SK-N-SH (cell line): ENCODE measurements at regions not wholly inside any gene's neighbourhood (a gene's known extent, or its start where the extent isn't known, plus 50 kb on each side); places are given as distances from the start of the nearest gene placed in this dataset.

Experiments used
- CTCF ChIA-PET: fragments of 300-600, 350-600 bp; formaldehyde crosslinking; extraction: SDS; loops from one replicate; lab custom pipeline; 2021; lab: Yijun Ruan, JAX
- POLR2A ChIA-PET: fragments of 350-600 bp; sonication (Branson Sonifier 250); formaldehyde crosslinking; extraction: SDS; loops from one replicate; lab custom pipeline; 2020; ENCODE audit warnings: antibody characterized with exemption, inconsistent platforms; lab: Yijun Ruan, JAX
- DNase-seq: peaks from one replicate; pipeline ENCODE4 v3.0.0; 2012
- H2AFZ ChIP-seq: fragments of 200-600 bp; sonication (generic); 2 replicates; pipeline ENCODE4 v1.8.1; 2016; ENCODE audit warnings: antibody characterized with exemption, mild to moderate bottlenecking, low read depth
- H3F3A ChIP-seq: fragments of 200-600 bp; sonication (generic); replicated peaks from 2 replicates; pipeline ENCODE3; 2016; ENCODE audit warnings: antibody characterized with exemption, mild to moderate bottlenecking; ENCODE audit not compliant: insufficient read depth
- H3K27ac ChIP-seq, 2 experiments: fragments of 200-500 bp in 1 of 2; fragments of 200-600 bp in 1 of 2; sonication (Bioruptor generic) in 1 of 2; sonication (generic), shearing (Covaris generic) in 1 of 2; 2 replicates each; pipeline versions ENCODE4 v1.5.1 to v1.6.1; 2014 to 2016; ENCODE audit warnings: low read depth in 2 of 2, inconsistent platforms in 1 of 2, low read length in 1 of 2, mild to moderate bottlenecking in 1 of 2, mixed read lengths in 1 of 2
- H3K27me3 ChIP-seq: fragments of 200-600 bp; sonication (generic), shearing (Covaris generic); 2 replicates; pipeline ENCODE4 v1.6.1; 2016; ENCODE audit warnings: mixed run types; ENCODE audit not compliant: insufficient read depth
- H3K36me3 ChIP-seq, 2 experiments: fragments of 200-500 bp in 1 of 2; fragments of 200-600 bp in 1 of 2; sonication (Bioruptor generic) in 1 of 2; sonication (generic) in 1 of 2; replicated peaks in 1 of 2; 2 replicates each; pipeline versions ENCODE3 to v1.5.1; 2014 to 2016; ENCODE audit warnings: low read length in 1 of 2, mild to moderate bottlenecking in 1 of 2; ENCODE audit not compliant: insufficient read depth in 2 of 2, control insufficient read depth in 1 of 2
- H3K4me1 ChIP-seq, 2 experiments: fragments of 200-500 bp in 1 of 2; fragments of 200-600 bp in 1 of 2; sonication (Bioruptor generic) in 1 of 2; sonication (generic), shearing (Covaris generic) in 1 of 2; 2 replicates each; pipeline versions ENCODE4 v1.5.1 to v1.6.1; 2014 to 2016; ENCODE audit warnings: low read depth in 1 of 2, low read length in 1 of 2, mixed run types in 1 of 2; ENCODE audit not compliant: insufficient read depth in 2 of 2, control insufficient read depth in 1 of 2
- H3K4me2 ChIP-seq: fragments of 200-600 bp; sonication (generic), shearing (Covaris generic); 2 replicates; pipeline ENCODE4 v1.6.1; 2017; ENCODE audit warnings: mixed run types
- H3K4me3 ChIP-seq, 2 experiments: fragments of 200-500 bp in 1 of 2; fragments of 200-600 bp in 1 of 2; sonication (Bioruptor generic) in 1 of 2; sonication (generic), shearing (Covaris generic) in 1 of 2; 2 replicates each; pipeline versions ENCODE4 v1.5.1 to v1.8.1; 2014 to 2016; ENCODE audit warnings: low read depth in 2 of 2, inconsistent platforms in 1 of 2, low read length in 1 of 2, mild to moderate bottlenecking in 1 of 2, mixed read lengths in 1 of 2, moderate library complexity in 1 of 2
- H3K79me2 ChIP-seq: fragments of 200-600 bp; sonication (generic); 2 replicates; pipeline ENCODE4 v1.8.1; 2017; ENCODE audit warnings: mild to moderate bottlenecking; ENCODE audit not compliant: insufficient read depth
- H3K9ac ChIP-seq: fragments of 200-600 bp; sonication (generic); 2 replicates; pipeline ENCODE4 v1.6.1; 2017; ENCODE audit warnings: mixed run types
- H3K9me2 ChIP-seq: fragments of 200-600 bp; sonication (generic); 2 replicates; pipeline ENCODE4 v1.6.1; 2017; ENCODE audit warnings: mixed run types
- H3K9me3 ChIP-seq: fragments of 200-600 bp; sonication (generic); 2 replicates; pipeline ENCODE4 v1.6.1; 2017; ENCODE audit warnings: mixed run types, mild to moderate bottlenecking, moderate library complexity
- H4K20me1 ChIP-seq: fragments of 200-600 bp; sonication (generic); 2 replicates; pipeline ENCODE4 v1.6.1; 2017; ENCODE audit warnings: mild to moderate bottlenecking, mixed run types; ENCODE audit not compliant: insufficient read depth
- CHD2 ChIP-seq: fragments of 150-350 bp; IDR thresholded peaks from 2 replicates; pipeline ENCODE4 v1.6.1; 2018; ENCODE audit warnings: low read length; ENCODE audit not compliant: partially characterized antibody
- ELF1 ChIP-seq: IDR thresholded peaks from 2 replicates; pipeline ENCODE4 v1.4.0; 2012
- EP300 ChIP-seq, 2 experiments: IDR thresholded peaks; 2 replicates each; pipeline versions ENCODE4 v1.4.0 to v1.6.1; 2012; ENCODE audit warnings: borderline replicate concordance in 1 of 2, low read depth in 1 of 2, low read length in 1 of 2
- EZH2phosphoT487 ChIP-seq: fragments of 200-600 bp; sonication (generic); IDR thresholded peaks from 2 replicates; pipeline ENCODE4 v1.6.1; 2017; ENCODE audit warnings: low read depth, mixed run types, mild to moderate bottlenecking, antibody characterized with exemption, moderate library complexity, borderline replicate concordance
- FOSL2 ChIP-seq: IDR thresholded peaks from 2 replicates; pipeline ENCODE4 v1.4.0; 2012; ENCODE audit warnings: low read depth, mild to moderate bottlenecking, moderate library complexity, borderline replicate concordance
- FOXJ3 ChIP-seq: sonication (generic); formaldehyde crosslinking; IDR thresholded peaks from 2 replicates; pipeline ENCODE4 v1.5.1; 2020; ENCODE audit warnings: mild to moderate bottlenecking, missing genetic modification reagents
- GATA2 ChIP-seq: sonication (generic); formaldehyde crosslinking; IDR thresholded peaks from 2 replicates; pipeline ENCODE4 v1.5.0; 2020; ENCODE audit warnings: mild to moderate bottlenecking, missing genetic modification reagents
- JUND ChIP-seq: IDR thresholded peaks from 2 replicates; pipeline ENCODE4 v1.4.0; 2012
- MAX ChIP-seq: IDR thresholded peaks from 2 replicates; pipeline ENCODE4 v1.4.0; 2012; ENCODE audit warnings: low read depth
- NFIC ChIP-seq: IDR thresholded peaks from 2 replicates; pipeline ENCODE4 v1.4.0; 2012; ENCODE audit warnings: borderline replicate concordance
- POLR2AphosphoS5 ChIP-seq: IDR thresholded peaks from 2 replicates; pipeline ENCODE4 v1.6.1; 2012; ENCODE audit warnings: low read depth, low read length
- RAD21 ChIP-seq: IDR thresholded peaks from 2 replicates; pipeline ENCODE4 v1.6.1; 2012; ENCODE audit warnings: mild to moderate bottlenecking, low read length
- RXRA ChIP-seq: IDR thresholded peaks from 2 replicates; pipeline ENCODE4 v1.4.0; 2012; ENCODE audit warnings: low read depth, mild to moderate bottlenecking, borderline replicate concordance
- SMC3 ChIP-seq: IDR thresholded peaks from 2 replicates; pipeline ENCODE4 v1.6.1; 2012; ENCODE audit warnings: low read depth, low read length, improper control_type of control experiment
- TAF1 ChIP-seq: IDR thresholded peaks from 2 replicates; pipeline ENCODE4 v1.6.1; 2012; ENCODE audit warnings: low read depth, mild to moderate bottlenecking, low read length, moderate library complexity, borderline replicate concordance
- TCF12 ChIP-seq: IDR thresholded peaks from 2 replicates; pipeline ENCODE4 v1.4.0; 2012
- TEAD4 ChIP-seq: IDR thresholded peaks from 2 replicates; pipeline ENCODE4 v1.4.0; 2012; ENCODE audit warnings: mild to moderate bottlenecking, borderline replicate concordance; ENCODE audit not compliant: insufficient read depth
- YY1 ChIP-seq: IDR thresholded peaks from 2 replicates; pipeline ENCODE4 v1.4.0; 2012; ENCODE audit warnings: low read depth, mild to moderate bottlenecking
- ZBTB33 ChIP-seq: IDR thresholded peaks from 2 replicates; pipeline ENCODE4 v1.4.0; 2012; ENCODE audit warnings: low read depth, borderline replicate concordance
- WGBS: methylation state at CpG from one replicate; pipeline ENCODE4 v1.1.6; 2017; ENCODE audit warnings: low lambda C conversion rate; 5-methylcytosine and 5-hydroxymethylcytosine counted together
- TF ChIP-seq, protein P1 (sequence below): fragments of 200-600 bp; sonication (generic); IDR thresholded peaks from 2 replicates; pipeline ENCODE4 v1.6.1; 2017; ENCODE audit warnings: antibody characterized with exemption, mild to moderate bottlenecking, moderate library complexity

GRCh38 chr1:173405281-173405680 is 71.9 kb upstream of the PRDX6 start (continued):
- no peak for TF ChIP-seq YY1
- no peak for TF ChIP-seq EZH2phosphoT487
- no peak for TF ChIP-seq MAX
- no peak for TF ChIP-seq SMC3
- TF ChIP-seq, protein P1, sequence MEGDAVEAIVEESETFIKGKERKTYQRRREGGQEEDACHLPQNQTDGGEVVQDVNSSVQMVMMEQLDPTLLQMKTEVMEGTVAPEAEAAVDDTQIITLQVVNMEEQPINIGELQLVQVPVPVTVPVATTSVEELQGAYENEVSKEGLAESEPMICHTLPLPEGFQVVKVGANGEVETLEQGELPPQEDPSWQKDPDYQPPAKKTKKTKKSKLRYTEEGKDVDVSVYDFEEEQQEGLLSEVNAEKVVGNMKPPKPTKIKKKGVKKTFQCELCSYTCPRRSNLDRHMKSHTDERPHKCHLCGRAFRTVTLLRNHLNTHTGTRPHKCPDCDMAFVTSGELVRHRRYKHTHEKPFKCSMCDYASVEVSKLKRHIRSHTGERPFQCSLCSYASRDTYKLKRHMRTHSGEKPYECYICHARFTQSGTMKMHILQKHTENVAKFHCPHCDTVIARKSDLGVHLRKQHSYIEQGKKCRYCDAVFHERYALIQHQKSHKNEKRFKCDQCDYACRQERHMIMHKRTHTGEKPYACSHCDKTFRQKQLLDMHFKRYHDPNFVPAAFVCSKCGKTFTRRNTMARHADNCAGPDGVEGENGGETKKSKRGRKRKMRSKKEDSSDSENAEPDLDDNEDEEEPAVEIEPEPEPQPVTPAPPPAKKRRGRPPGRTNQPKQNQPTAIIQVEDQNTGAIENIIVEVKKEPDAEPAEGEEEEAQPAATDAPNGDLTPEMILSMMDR = no peak
- no peak for TF ChIP-seq FOXJ3 (CRISPR knock-in tag)
- no peak for TF ChIP-seq POLR2AphosphoS5

GRCh38 chr1:173405834-173406233 is 71.3 kb upstream of the PRDX6 start:
- Histone ChIP-seq H3K79me2 (no peaks in the 10 kb centered on the region), H3K4me1 (peaks cover 0 to 5% of the 10 kb centered on the region in 2 experiments; a peak in 2 of 4 replicates), H3K27me3 (no peaks in the 10 kb centered on the region), H3F3A (peaks cover 16% of the 10 kb centered on the region), H4K20me1 (no peaks in the 10 kb centered on the region), H3K9ac (no peak overlapping the region), H3K27ac (no peak overlapping the region), H3K36me3 (peaks cover 0 to 2% of the 10 kb centered on the region in 2 experiments), H3K9me3 (no peaks in the 10 kb centered on the region), H3K4me3 (no peak overlapping the region), H3K4me2 (no peak overlapping the region), H3K9me2 (no peaks in the 10 kb centered on the region), H2AFZ (no peak overlapping the region)
- CTCF ChIA-PET = interaction anchor here (0.8 to 1.1 kb wide), 2 partner anchors 37 to 812 kb away, joined by 3 read pairs; no protein-coding TSS in a partner anchor
- POLR2A ChIA-PET = no interaction called here
- TF ChIP-seq TCF12 (peak; percentile 47), JUND (peak; percentile 64), MAX (peak; percentile 97), TAF1 (no peak), FOSL2 (peak; percentile 80; the same call in 1 of the 2 replicates), NFIC (no peak), RXRA (no peak), ELF1 (no peak), GATA2 (CRISPR knock-in tag) (no peak), ZBTB33 (no peak), SMC3 (no peak), TEAD4 (0 out of 2 replicates have a peak, but pooled peaks have one; percentile 11), EP300 (IDR thresholded peaks at IDR 0.05; ENCODE audit: borderline replicate concordance in 1 of 2, low read depth in 1 of 2, low read length in 1 of 2) (no peak), CHD2 (no peak), RAD21 (no peak)
- 35% methylated on average over 3 of the region's 3 CpGs for WGBS
- no peak for DNase-seq
